Astrocyte (in vitro differentiated cells and primary cell): ENCODE measurements at regions not wholly inside any gene's neighbourhood (a gene's known extent, or its start where the extent isn't known, plus 50 kb on each side); places are given as distances from the start of the nearest gene placed in this dataset.

Source experiments
- DNase-seq: peaks from one replicate; pipeline ENCODE4 v3.0.0-alpha.2; 2010; ENCODE audit warnings: low read depth
- FAIRE-seq: peaks from 2 replicates; lab custom pipeline; 2011; peaks lifted over from hg19 to GRCh38; lab: Jason Lieb, UNC
- H2AFZ ChIP-seq: 2 replicates; pipeline ENCODE4 v1.6.0; 2012; ENCODE audit warnings: low read depth, low read length, inconsistent platforms
- H3K27ac ChIP-seq: 2 replicates; pipeline ENCODE4 v1.5.1; 2011; ENCODE audit warnings: low read depth, low read length, inconsistent platforms
- H3K27me3 ChIP-seq: 2 replicates; pipeline ENCODE4 v1.6.0; 2011; ENCODE audit warnings: low read length, inconsistent platforms; ENCODE audit not compliant: insufficient read depth
- H3K36me3 ChIP-seq: 2 replicates; pipeline ENCODE4 v1.5.1; 2011; ENCODE audit warnings: low read length, inconsistent platforms; ENCODE audit not compliant: insufficient read depth
- H3K4me1 ChIP-seq: 2 replicates; pipeline ENCODE4 v1.5.1; 2011; ENCODE audit warnings: low read length, inconsistent platforms; ENCODE audit not compliant: insufficient read depth
- H3K4me2 ChIP-seq: 2 replicates; pipeline ENCODE4 v1.6.0; 2012; ENCODE audit warnings: low read length, inconsistent platforms
- H3K4me3 ChIP-seq: 2 replicates; pipeline ENCODE4 v1.5.1; 2011; ENCODE audit warnings: low read depth, mild to moderate bottlenecking, low read length, inconsistent platforms; ENCODE audit not compliant: insufficient read depth
- H3K79me2 ChIP-seq: 2 replicates; pipeline ENCODE4 v1.6.0; 2012; ENCODE audit warnings: mild to moderate bottlenecking, low read length, inconsistent platforms; ENCODE audit not compliant: insufficient read depth
- H3K9ac ChIP-seq: 2 replicates; pipeline ENCODE4 v1.6.0; 2012; ENCODE audit warnings: mild to moderate bottlenecking, low read length, inconsistent platforms
- H3K9me3 ChIP-seq: 2 replicates; pipeline ENCODE4 v1.5.1; 2012; ENCODE audit warnings: low read depth, mild to moderate bottlenecking, low read length, inconsistent platforms; ENCODE audit not compliant: insufficient read depth
- H4K20me1 ChIP-seq: 2 replicates; pipeline ENCODE4 v1.6.0; 2012; ENCODE audit warnings: low read length, inconsistent platforms; ENCODE audit not compliant: insufficient read depth
- H3K27ac Mint-ChIP-seq: one replicate; pipeline ENCODE4 v1.8.0; 2021; ENCODE audit warnings: mild to moderate bottlenecking, mixed read lengths; ENCODE audit not compliant: unreplicated experiment
- H3K27me3 Mint-ChIP-seq: one replicate; pipeline ENCODE4 v1.8.0; 2021; ENCODE audit warnings: low read depth, mixed read lengths; ENCODE audit not compliant: unreplicated experiment
- H3K36me3 Mint-ChIP-seq: one replicate; pipeline ENCODE4 v1.8.0; 2021; ENCODE audit warnings: low read depth, mixed read lengths; ENCODE audit not compliant: unreplicated experiment
- H3K4me1 Mint-ChIP-seq: one replicate; pipeline ENCODE4 v1.8.0; 2021; ENCODE audit warnings: low read depth, mixed read lengths; ENCODE audit not compliant: unreplicated experiment
- H3K4me3 Mint-ChIP-seq: one replicate; pipeline ENCODE4 v1.8.0; 2021; ENCODE audit warnings: mild to moderate bottlenecking, moderate library complexity, mixed read lengths; ENCODE audit not compliant: unreplicated experiment
- H3K9me3 Mint-ChIP-seq: one replicate; pipeline ENCODE4 v1.8.0; 2021; ENCODE audit warnings: mild to moderate bottlenecking, mixed read lengths; ENCODE audit not compliant: unreplicated experiment
- EZH2 ChIP-seq: IDR thresholded peaks from 2 replicates; pipeline ENCODE4 v1.6.1; 2012; ENCODE audit warnings: mild to moderate bottlenecking, low read length, inconsistent platforms; ENCODE audit not compliant: insufficient read depth
- TF ChIP-seq, protein P1 (sequence below): IDR thresholded peaks from 2 replicates; pipeline ENCODE4 v1.5.1; 2011; ENCODE audit warnings: low read depth, mild to moderate bottlenecking, inconsistent platforms, low read length, moderate library complexity; ENCODE audit not compliant: insufficient read depth

- H3K9me3 ChIP-seq, result no peaks in the 10 kb centered on the region
- H3K4me2 ChIP-seq, result no peak overlapping the region
- Mint-ChIP-seq H3K36me3 (no peaks in the 10 kb centered on the region), H3K27ac (no peak overlapping the region), H3K27me3 (no peaks in the 10 kb centered on the region), H3K4me1 (no peaks in the 10 kb centered on the region), H3K9me3 (no peaks in the 10 kb centered on the region), H3K4me3 (no peak overlapping the region)
- FAIRE-seq (no peak), DNase-seq (no peak)
- TF ChIP-seq, protein P1, sequence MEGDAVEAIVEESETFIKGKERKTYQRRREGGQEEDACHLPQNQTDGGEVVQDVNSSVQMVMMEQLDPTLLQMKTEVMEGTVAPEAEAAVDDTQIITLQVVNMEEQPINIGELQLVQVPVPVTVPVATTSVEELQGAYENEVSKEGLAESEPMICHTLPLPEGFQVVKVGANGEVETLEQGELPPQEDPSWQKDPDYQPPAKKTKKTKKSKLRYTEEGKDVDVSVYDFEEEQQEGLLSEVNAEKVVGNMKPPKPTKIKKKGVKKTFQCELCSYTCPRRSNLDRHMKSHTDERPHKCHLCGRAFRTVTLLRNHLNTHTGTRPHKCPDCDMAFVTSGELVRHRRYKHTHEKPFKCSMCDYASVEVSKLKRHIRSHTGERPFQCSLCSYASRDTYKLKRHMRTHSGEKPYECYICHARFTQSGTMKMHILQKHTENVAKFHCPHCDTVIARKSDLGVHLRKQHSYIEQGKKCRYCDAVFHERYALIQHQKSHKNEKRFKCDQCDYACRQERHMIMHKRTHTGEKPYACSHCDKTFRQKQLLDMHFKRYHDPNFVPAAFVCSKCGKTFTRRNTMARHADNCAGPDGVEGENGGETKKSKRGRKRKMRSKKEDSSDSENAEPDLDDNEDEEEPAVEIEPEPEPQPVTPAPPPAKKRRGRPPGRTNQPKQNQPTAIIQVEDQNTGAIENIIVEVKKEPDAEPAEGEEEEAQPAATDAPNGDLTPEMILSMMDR, result no peak
- no peak for TF ChIP-seq EZH2
- no peaks in the 10 kb centered on the region for H3K4me1 ChIP-seq
- no peaks in the 10 kb centered on the region for H3K79me2 ChIP-seq
- no peaks in the 10 kb centered on the region for H3K36me3 ChIP-seq
- no peak overlapping the region for H3K4me3 ChIP-seq
- H4K20me1 ChIP-seq, result no peaks in the 10 kb centered on the region
- no peak overlapping the region for H3K9ac ChIP-seq
- no peak overlapping the region for H2AFZ ChIP-seq
- peaks cover 4% of the 10 kb centered on the region for H3K27me3 ChIP-seq
- H3K27ac ChIP-seq, result no peak overlapping the region
Observed at GRCh38 chr11:20289732-20290131, 73.8 kb upstream of the HTATIP2 start.

GRCh38 chr11:20283475-20283874, 80.0 kb upstream of the HTATIP2 start:
- H3K4me2 ChIP-seq, result no peak overlapping the region
- no peak overlapping the region for H3K9ac ChIP-seq
- H3K4me1 ChIP-seq, result no peaks in the 10 kb centered on the region
- no peaks in the 10 kb centered on the region for H3K9me3 Mint-ChIP-seq
- H3K36me3 ChIP-seq, result no peaks in the 10 kb centered on the region
- H3K27me3 ChIP-seq, result peaks cover 3% of the 10 kb centered on the region
- H3K4me3 Mint-ChIP-seq, result no peak overlapping the region
- H3K4me1 Mint-ChIP-seq, result no peaks in the 10 kb centered on the region
- H3K4me3 ChIP-seq, result no peak overlapping the region
- DNase-seq (no peak), FAIRE-seq (no peak)
- TF ChIP-seq, protein P1, result no peak
- no peak for TF ChIP-seq EZH2
- H3K27me3 Mint-ChIP-seq, result no peaks in the 10 kb centered on the region
- no peaks in the 10 kb centered on the region for H3K36me3 Mint-ChIP-seq
- no peak overlapping the region for H2AFZ ChIP-seq
- H3K27ac ChIP-seq, result no peak overlapping the region
- H3K27ac Mint-ChIP-seq, result no peak overlapping the region
- H4K20me1 ChIP-seq, result no peaks in the 10 kb centered on the region
- H3K9me3 ChIP-seq, result no peaks in the 10 kb centered on the region
- no peaks in the 10 kb centered on the region for H3K79me2 ChIP-seq

GRCh38 chr11:20278727-20279126, 84.8 kb upstream of the HTATIP2 start:
- no peaks in the 10 kb centered on the region for H3K4me1 ChIP-seq
- Mint-ChIP-seq H3K27me3 (peaks cover 5% of the 10 kb centered on the region), H3K36me3 (no peaks in the 10 kb centered on the region), H3K4me3 (no peak overlapping the region), H3K27ac (no peak overlapping the region), H3K4me1 (no peaks in the 10 kb centered on the region), H3K9me3 (no peaks in the 10 kb centered on the region)
- peak; percentile 8 for DNase-seq
- H3K79me2 ChIP-seq, result no peaks in the 10 kb centered on the region
- no peak overlapping the region for H3K4me3 ChIP-seq
- no peak overlapping the region for H2AFZ ChIP-seq
- no peaks in the 10 kb centered on the region for H3K9me3 ChIP-seq
- no peak for FAIRE-seq
- H3K4me2 ChIP-seq, result no peak overlapping the region
- no peak overlapping the region for H3K9ac ChIP-seq
- TF ChIP-seq EZH2, result no peak
- peaks cover 5% of the 10 kb centered on the region for H3K27me3 ChIP-seq
- no peaks in the 10 kb centered on the region for H3K36me3 ChIP-seq
- H3K27ac ChIP-seq, result no peak overlapping the region
- no peaks in the 10 kb centered on the region for H4K20me1 ChIP-seq
